GM23338 (cell line): ENCODE measurements at regions not wholly inside any gene's neighbourhood (a gene's known extent, or its start where the extent isn't known, plus 50 kb on each side); places are given as distances from the start of the nearest gene placed in this dataset.

Source experiments
- ATAC-seq: fragments of 200-7000 bp; cut with Tn5 transposase; 3 replicates; pipeline ENCODE4 v1.9.1; 2020
- DNase-seq: peaks from one replicate; pipeline ENCODE4 v3.0.0-alpha.2; 2015; ENCODE audit warnings: low spot score
- H2AFZ ChIP-seq: fragments of 200-600 bp; sonication (generic); 2 replicates; pipeline ENCODE4 v1.8.0; 2016; ENCODE audit warnings: antibody characterized with exemption, mild to moderate bottlenecking, moderate library complexity
- H3F3A ChIP-seq: fragments of 200-600 bp; sonication (generic); replicated peaks from 2 replicates; pipeline ENCODE4 v1.8.0; 2017; ENCODE audit warnings: antibody characterized with exemption, mixed run types, low read depth
- H3K27ac ChIP-seq: fragments of 200-600 bp; sonication (generic); 2 replicates; pipeline ENCODE4 v1.6.1; 2016; ENCODE audit warnings: low read depth
- H3K27me3 ChIP-seq: fragments of 200-600 bp; sonication (generic); 2 replicates; pipeline ENCODE4 v1.8.0; 2016; ENCODE audit warnings: mild to moderate bottlenecking, mixed run types, moderate library complexity; ENCODE audit not compliant: insufficient read depth
- H3K36me3 ChIP-seq: fragments of 200-600 bp; sonication (generic); 2 replicates; pipeline ENCODE4 v1.8.0; 2016; ENCODE audit warnings: mild to moderate bottlenecking; ENCODE audit not compliant: insufficient read depth
- H3K4me1 ChIP-seq: fragments of 200-600 bp; sonication (generic); 2 replicates; pipeline ENCODE4 v1.8.0; 2016; ENCODE audit warnings: mild to moderate bottlenecking, moderate library complexity; ENCODE audit not compliant: insufficient read depth
- H3K4me2 ChIP-seq: fragments of 200-600 bp; sonication (generic); 2 replicates; pipeline ENCODE4 v1.7.1; 2017; ENCODE audit warnings: mixed run types
- H3K4me3 ChIP-seq: fragments of 200-600 bp; sonication (generic); 2 replicates; pipeline ENCODE4 v1.6.1; 2016; ENCODE audit warnings: mixed run types
- H3K79me2 ChIP-seq: fragments of 200-600 bp; sonication (generic); replicated peaks from 2 replicates; pipeline ENCODE4 v1.8.0; 2017; ENCODE audit warnings: mild to moderate bottlenecking; ENCODE audit not compliant: insufficient read depth
- H3K9me2 ChIP-seq: fragments of 200-600 bp; sonication (generic); 2 replicates; pipeline ENCODE4 v1.8.0; 2017; ENCODE audit not compliant: insufficient read depth
- H4K20me1 ChIP-seq: fragments of 200-600 bp; sonication (generic); replicated peaks from 2 replicates; pipeline ENCODE4 v1.8.0; 2017; ENCODE audit warnings: mild to moderate bottlenecking; ENCODE audit not compliant: insufficient read depth
- H3K27ac Mint-ChIP-seq: 2 replicates; pipeline ENCODE4 v1.8.0; 2020; ENCODE audit warnings: inconsistent platforms, mild to moderate bottlenecking, moderate library complexity, mixed read lengths
- H3K27me3 Mint-ChIP-seq: 3 replicates; pipeline ENCODE4 v1.8.0; 2022; ENCODE audit warnings: low read depth, mild to moderate bottlenecking, moderate library complexity, mixed read lengths, inconsistent platforms; ENCODE audit not compliant: insufficient read depth, poor library complexity
- H3K36me3 Mint-ChIP-seq: 3 replicates; pipeline ENCODE4 v1.8.0; 2021; ENCODE audit warnings: low read depth, mild to moderate bottlenecking, inconsistent platforms, moderate library complexity, mixed read lengths
- H3K4me1 Mint-ChIP-seq: 3 replicates; pipeline ENCODE4 v1.8.0; 2020; ENCODE audit warnings: mild to moderate bottlenecking, inconsistent platforms, mixed read lengths
- H3K4me3 Mint-ChIP-seq: 3 replicates; pipeline ENCODE4 v1.8.0; 2021; ENCODE audit warnings: moderate library complexity, mild to moderate bottlenecking, inconsistent platforms, mixed read lengths
- H3K9me3 Mint-ChIP-seq: 3 replicates; pipeline ENCODE4 v1.8.0; 2020; ENCODE audit warnings: moderate library complexity, mild to moderate bottlenecking, inconsistent platforms, mixed read lengths
- CREB1 ChIP-seq: fragments of 250-450 bp; sonication (Bioruptor Pico); IDR thresholded peaks from 2 replicates; pipeline ENCODE4 v1.5.0; 2020; ENCODE audit warnings: low read depth, mild to moderate bottlenecking, moderate library complexity
- CTCF ChIP-seq, 2 experiments: fragments of 200-600 bp in 1 of 2; sonication (generic) in 1 of 2; conservative IDR thresholded peaks; 2 replicates each; pipeline versions ENCODE4 v1.5.1 to v1.6.1; 2016 to 2017; ENCODE audit warnings: antibody characterized with exemption in 2 of 2, low read depth in 2 of 2, mild to moderate bottlenecking in 2 of 2, moderate library complexity in 1 of 2
- ETS1 ChIP-seq: IDR thresholded peaks from 2 replicates; pipeline ENCODE4 v1.6.1; 2016; ENCODE audit warnings: antibody characterized with exemption
- EZH2 ChIP-seq: fragments of 200-600 bp; sonication (generic); IDR thresholded peaks from one replicate; pipeline ENCODE4 v1.8.0; 2017; ENCODE audit warnings: antibody characterized with exemption, mild to moderate bottlenecking, low read depth; ENCODE audit not compliant: unreplicated experiment
- EZH2phosphoT487 ChIP-seq: fragments of 200-600 bp; sonication (generic); IDR thresholded peaks from one replicate; pipeline ENCODE4 v1.8.1; 2018; ENCODE audit warnings: antibody characterized with exemption; ENCODE audit not compliant: unreplicated experiment
- JUNB ChIP-seq: IDR thresholded peaks from one replicate; pipeline ENCODE4 v1.6.1; 2016; ENCODE audit warnings: antibody characterized with exemption; ENCODE audit not compliant: unreplicated experiment
- NANOG ChIP-seq: IDR thresholded peaks from 2 replicates; pipeline ENCODE4 v1.6.1; 2016; ENCODE audit warnings: antibody characterized with exemption, borderline replicate concordance
- POLR2AphosphoS5 ChIP-seq: IDR thresholded peaks from 2 replicates; pipeline ENCODE4 v1.6.1; 2016; ENCODE audit warnings: antibody characterized with exemption, low read depth
- STAT1 ChIP-seq: IDR thresholded peaks from one replicate; pipeline ENCODE4 v1.6.1; 2016; ENCODE audit warnings: antibody characterized with exemption; ENCODE audit not compliant: unreplicated experiment
- ZNF114 ChIP-seq: fragments of 250-450 bp; sonication (Bioruptor Pico); IDR thresholded peaks from 2 replicates; pipeline ENCODE4 v1.5.0; 2020; ENCODE audit warnings: mild to moderate bottlenecking, moderate library complexity
- ZNF331 ChIP-seq: fragments of 250-450 bp; sonication (Bioruptor Pico); IDR thresholded peaks from 2 replicates; pipeline ENCODE4 v1.5.0; 2020; ENCODE audit warnings: low read depth, mild to moderate bottlenecking, moderate library complexity
- ZNF462 ChIP-seq: fragments of 250-450 bp; sonication (Bioruptor Pico); IDR thresholded peaks from 2 replicates; pipeline ENCODE4 v1.5.0; 2020; ENCODE audit warnings: mild to moderate bottlenecking, moderate library complexity
- TF ChIP-seq, protein P1 (sequence below): IDR thresholded peaks from one replicate; pipeline ENCODE4 v1.6.1; 2018; ENCODE audit warnings: antibody characterized with exemption; ENCODE audit not compliant: unreplicated experiment

- Histone ChIP-seq H3K27ac (no peak overlapping the region), H3K4me2 (no peak overlapping the region), H2AFZ (no peak overlapping the region), H3K4me3 (no peak overlapping the region), H4K20me1 (no peaks in the 10 kb centered on the region), H3K36me3 (no peaks in the 10 kb centered on the region), H3K27me3 (no peaks in the 10 kb centered on the region), H3K79me2 (no peaks in the 10 kb centered on the region), H3K4me1 (peaks cover 2% of the 10 kb centered on the region; the same call in 1 of the 2 replicates), H3F3A (no peaks in the 10 kb centered on the region), H3K9me2 (peaks cover 13% of the 10 kb centered on the region)
- TF ChIP-seq JUNB: no peak
- no peak for TF ChIP-seq ZNF331
- no peak for TF ChIP-seq NANOG
- no peak for TF ChIP-seq CREB1 (CRISPR knock-in tag)
- no peak for TF ChIP-seq POLR2AphosphoS5
- TF ChIP-seq, protein P1, sequence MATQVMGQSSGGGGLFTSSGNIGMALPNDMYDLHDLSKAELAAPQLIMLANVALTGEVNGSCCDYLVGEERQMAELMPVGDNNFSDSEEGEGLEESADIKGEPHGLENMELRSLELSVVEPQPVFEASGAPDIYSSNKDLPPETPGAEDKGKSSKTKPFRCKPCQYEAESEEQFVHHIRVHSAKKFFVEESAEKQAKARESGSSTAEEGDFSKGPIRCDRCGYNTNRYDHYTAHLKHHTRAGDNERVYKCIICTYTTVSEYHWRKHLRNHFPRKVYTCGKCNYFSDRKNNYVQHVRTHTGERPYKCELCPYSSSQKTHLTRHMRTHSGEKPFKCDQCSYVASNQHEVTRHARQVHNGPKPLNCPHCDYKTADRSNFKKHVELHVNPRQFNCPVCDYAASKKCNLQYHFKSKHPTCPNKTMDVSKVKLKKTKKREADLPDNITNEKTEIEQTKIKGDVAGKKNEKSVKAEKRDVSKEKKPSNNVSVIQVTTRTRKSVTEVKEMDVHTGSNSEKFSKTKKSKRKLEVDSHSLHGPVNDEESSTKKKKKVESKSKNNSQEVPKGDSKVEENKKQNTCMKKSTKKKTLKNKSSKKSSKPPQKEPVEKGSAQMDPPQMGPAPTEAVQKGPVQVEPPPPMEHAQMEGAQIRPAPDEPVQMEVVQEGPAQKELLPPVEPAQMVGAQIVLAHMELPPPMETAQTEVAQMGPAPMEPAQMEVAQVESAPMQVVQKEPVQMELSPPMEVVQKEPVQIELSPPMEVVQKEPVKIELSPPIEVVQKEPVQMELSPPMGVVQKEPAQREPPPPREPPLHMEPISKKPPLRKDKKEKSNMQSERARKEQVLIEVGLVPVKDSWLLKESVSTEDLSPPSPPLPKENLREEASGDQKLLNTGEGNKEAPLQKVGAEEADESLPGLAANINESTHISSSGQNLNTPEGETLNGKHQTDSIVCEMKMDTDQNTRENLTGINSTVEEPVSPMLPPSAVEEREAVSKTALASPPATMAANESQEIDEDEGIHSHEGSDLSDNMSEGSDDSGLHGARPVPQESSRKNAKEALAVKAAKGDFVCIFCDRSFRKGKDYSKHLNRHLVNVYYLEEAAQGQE: no peak
- no peak for TF ChIP-seq STAT1
- no peak for TF ChIP-seq ZNF114 (CRISPR knock-in tag)
- TF ChIP-seq ZNF462: no peak
- no peak for TF ChIP-seq CTCF (conservative IDR thresholded peaks at IDR 0.05; ENCODE audit: low read depth in 2 of 2)
- TF ChIP-seq EZH2: no peak
- TF ChIP-seq ETS1: no peak
- TF ChIP-seq EZH2phosphoT487: no peak
- ATAC-seq: no peak
- H3K4me3 Mint-ChIP-seq: no peak overlapping the region
- peaks cover 4% of the 10 kb centered on the region for H3K9me3 Mint-ChIP-seq
- H3K4me1 Mint-ChIP-seq: peaks cover 3% of the 10 kb centered on the region
- no peaks in the 10 kb centered on the region for H3K36me3 Mint-ChIP-seq
- DNase-seq: no peak
- peaks cover 6% of the 10 kb centered on the region for H3K27me3 Mint-ChIP-seq
- H3K27ac Mint-ChIP-seq: no peak overlapping the region
Observed at GRCh38 chr10:71001470-71001869, 113.1 kb upstream of the PCBD1 start.
